ENCODE measurements at regions not wholly inside any gene's neighbourhood (a gene's known extent, or its start where the extent isn't known, plus 50 kb on each side); places are given as distances from the start of the nearest gene placed in this dataset.

DNA sequence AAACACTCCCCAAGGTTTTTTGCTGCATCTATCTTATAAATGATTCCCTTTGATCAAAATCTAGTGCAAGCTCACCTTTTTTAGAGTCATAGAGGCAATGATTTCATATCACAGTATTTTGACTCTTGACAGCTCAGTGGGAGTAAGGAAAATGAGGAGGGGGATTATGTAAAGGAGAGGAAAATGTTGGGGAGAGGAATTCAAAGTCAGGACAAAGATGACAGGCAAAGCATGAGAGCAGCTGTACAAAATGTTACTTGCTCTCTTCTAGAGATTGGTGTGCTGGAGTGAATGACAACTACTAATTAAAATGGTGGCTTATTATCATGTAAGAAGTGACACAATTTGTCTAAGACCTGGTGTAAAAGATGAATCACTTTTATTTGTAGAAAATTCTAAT, 644.6 kb upstream of the CHORDC1 start:
- no peak for DNase-seq (ENCODE audit: low read depth in 1 of 2, low spot score in 1 of 2)
- Histone ChIP-seq H3K27me3 (ENCODE audit: insufficient read depth, poor library complexity, severe bottlenecking) (no peaks in the 10 kb centered on the region), H3K4me3 (replicated peaks; ENCODE audit: insufficient read depth, low read length) (no peak overlapping the region), H3K27ac (replicated peaks) (no peak overlapping the region)
- TF ChIP-seq GABPA (IDR thresholded peaks at IDR 0.05; ENCODE audit: low read depth) (no peak), POLR2AphosphoS5 (IDR thresholded peaks at IDR 0.05; ENCODE audit: low read depth) (no peak), SPI1 (IDR thresholded peaks at IDR 0.05; ENCODE audit: borderline replicate concordance, low read depth) (no peak)
- TF ChIP-seq, protein P1, sequence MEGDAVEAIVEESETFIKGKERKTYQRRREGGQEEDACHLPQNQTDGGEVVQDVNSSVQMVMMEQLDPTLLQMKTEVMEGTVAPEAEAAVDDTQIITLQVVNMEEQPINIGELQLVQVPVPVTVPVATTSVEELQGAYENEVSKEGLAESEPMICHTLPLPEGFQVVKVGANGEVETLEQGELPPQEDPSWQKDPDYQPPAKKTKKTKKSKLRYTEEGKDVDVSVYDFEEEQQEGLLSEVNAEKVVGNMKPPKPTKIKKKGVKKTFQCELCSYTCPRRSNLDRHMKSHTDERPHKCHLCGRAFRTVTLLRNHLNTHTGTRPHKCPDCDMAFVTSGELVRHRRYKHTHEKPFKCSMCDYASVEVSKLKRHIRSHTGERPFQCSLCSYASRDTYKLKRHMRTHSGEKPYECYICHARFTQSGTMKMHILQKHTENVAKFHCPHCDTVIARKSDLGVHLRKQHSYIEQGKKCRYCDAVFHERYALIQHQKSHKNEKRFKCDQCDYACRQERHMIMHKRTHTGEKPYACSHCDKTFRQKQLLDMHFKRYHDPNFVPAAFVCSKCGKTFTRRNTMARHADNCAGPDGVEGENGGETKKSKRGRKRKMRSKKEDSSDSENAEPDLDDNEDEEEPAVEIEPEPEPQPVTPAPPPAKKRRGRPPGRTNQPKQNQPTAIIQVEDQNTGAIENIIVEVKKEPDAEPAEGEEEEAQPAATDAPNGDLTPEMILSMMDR (IDR thresholded peaks at IDR 0.05; ENCODE audit: insufficient read depth, low read length) = no peak
- TF ChIP-seq, protein P2, sequence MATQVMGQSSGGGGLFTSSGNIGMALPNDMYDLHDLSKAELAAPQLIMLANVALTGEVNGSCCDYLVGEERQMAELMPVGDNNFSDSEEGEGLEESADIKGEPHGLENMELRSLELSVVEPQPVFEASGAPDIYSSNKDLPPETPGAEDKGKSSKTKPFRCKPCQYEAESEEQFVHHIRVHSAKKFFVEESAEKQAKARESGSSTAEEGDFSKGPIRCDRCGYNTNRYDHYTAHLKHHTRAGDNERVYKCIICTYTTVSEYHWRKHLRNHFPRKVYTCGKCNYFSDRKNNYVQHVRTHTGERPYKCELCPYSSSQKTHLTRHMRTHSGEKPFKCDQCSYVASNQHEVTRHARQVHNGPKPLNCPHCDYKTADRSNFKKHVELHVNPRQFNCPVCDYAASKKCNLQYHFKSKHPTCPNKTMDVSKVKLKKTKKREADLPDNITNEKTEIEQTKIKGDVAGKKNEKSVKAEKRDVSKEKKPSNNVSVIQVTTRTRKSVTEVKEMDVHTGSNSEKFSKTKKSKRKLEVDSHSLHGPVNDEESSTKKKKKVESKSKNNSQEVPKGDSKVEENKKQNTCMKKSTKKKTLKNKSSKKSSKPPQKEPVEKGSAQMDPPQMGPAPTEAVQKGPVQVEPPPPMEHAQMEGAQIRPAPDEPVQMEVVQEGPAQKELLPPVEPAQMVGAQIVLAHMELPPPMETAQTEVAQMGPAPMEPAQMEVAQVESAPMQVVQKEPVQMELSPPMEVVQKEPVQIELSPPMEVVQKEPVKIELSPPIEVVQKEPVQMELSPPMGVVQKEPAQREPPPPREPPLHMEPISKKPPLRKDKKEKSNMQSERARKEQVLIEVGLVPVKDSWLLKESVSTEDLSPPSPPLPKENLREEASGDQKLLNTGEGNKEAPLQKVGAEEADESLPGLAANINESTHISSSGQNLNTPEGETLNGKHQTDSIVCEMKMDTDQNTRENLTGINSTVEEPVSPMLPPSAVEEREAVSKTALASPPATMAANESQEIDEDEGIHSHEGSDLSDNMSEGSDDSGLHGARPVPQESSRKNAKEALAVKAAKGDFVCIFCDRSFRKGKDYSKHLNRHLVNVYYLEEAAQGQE (IDR thresholded peaks at IDR 0.05; ENCODE audit: insufficient replicate concordance, low read depth) = no peak

DNA sequence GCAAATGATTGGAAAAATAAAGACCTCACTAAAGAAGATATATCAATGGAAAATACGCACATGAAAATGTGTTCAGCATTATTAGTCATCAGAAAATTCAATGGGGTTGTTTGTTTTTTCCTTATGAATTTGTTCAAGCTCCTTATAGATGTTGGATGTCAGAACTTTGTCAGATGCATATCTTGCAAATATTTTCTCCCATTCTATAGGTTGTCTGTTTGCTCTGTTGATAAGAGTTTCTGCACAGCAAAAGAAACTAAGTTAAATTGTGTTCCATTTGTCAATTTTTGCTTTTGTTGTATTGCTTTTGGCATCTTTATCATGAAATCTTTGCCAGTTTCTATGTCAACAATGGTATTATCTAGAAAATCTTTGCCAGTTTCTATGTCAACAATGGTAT, 633.9 kb upstream of the CHORDC1 start:
- no peak for TF ChIP-seq GABPA (IDR thresholded peaks at IDR 0.05; ENCODE audit: low read depth)

DNA sequence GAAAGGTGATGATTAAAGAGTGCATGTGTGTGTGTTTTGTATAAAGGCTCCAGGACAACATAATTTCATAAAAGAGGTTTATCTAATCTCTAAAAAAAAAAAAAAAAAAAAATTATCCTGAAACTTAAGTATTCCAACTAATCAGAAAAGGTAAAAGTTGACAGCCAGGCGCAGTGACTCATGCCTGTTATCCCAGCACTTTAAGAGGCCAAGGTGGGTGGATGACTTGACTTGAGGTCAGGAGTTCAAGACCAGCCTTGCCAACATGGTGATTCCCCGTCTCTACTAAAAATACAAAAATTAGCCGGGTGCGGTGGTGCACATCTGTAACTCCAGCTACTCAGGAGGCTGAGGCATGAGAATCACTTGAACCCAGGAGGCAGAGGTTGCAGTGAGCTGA, 632.7 kb upstream of the CHORDC1 start:
- H3K27me3 ChIP-seq (ENCODE audit: insufficient read depth, poor library complexity, severe bottlenecking) = no peaks in the 10 kb centered on the region
- no peak for DNase-seq (ENCODE audit: low read depth in 1 of 2, low spot score in 1 of 2)
- TF ChIP-seq, protein P1 (IDR thresholded peaks at IDR 0.05; ENCODE audit: insufficient read depth, low read length) = no peak
- TF ChIP-seq SPI1 (IDR thresholded peaks at IDR 0.05; ENCODE audit: borderline replicate concordance, low read depth) = no peak
- TF ChIP-seq GABPA (IDR thresholded peaks at IDR 0.05; ENCODE audit: low read depth) = no peak
- TF ChIP-seq POLR2AphosphoS5 (IDR thresholded peaks at IDR 0.05; ENCODE audit: low read depth) = no peak
- TF ChIP-seq, protein P2 (IDR thresholded peaks at IDR 0.05; ENCODE audit: insufficient replicate concordance, low read depth) = no peak

More for the DNA sequence above, 633.9 kb upstream of the CHORDC1 start:
- no peaks in the 10 kb centered on the region for H3K27me3 ChIP-seq (ENCODE audit: insufficient read depth, poor library complexity, severe bottlenecking)
- DNase-seq (ENCODE audit: low read depth in 1 of 2, low spot score in 1 of 2) = no peak
- no peak overlapping the region for H3K4me3 ChIP-seq (replicated peaks; ENCODE audit: insufficient read depth, low read length)
- no peak overlapping the region for H3K27ac ChIP-seq (replicated peaks)

DNA sequence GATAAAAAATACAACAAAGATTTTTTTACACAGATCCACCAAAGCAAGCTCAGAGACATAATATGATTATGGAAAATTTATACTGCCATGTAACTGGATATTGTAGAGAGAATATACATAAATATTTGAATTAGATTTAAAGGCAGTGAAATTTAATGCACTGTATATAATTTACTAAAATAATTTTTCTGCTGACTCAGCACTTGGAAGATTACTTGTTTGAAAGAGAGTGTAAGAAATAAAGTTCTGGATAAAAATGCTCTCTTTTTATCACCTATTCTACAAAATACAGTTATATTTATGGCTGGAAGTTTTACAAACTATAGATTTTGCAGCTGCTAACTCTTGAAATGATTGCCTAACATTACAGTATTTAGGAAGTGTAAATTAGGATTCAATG, 628.3 kb upstream of the CHORDC1 start:
- no peak for DNase-seq (ENCODE audit: low read depth in 1 of 2, low spot score in 1 of 2)
- TF ChIP-seq SPI1 (IDR thresholded peaks at IDR 0.05; ENCODE audit: borderline replicate concordance, low read depth) (no peak), POLR2AphosphoS5 (IDR thresholded peaks at IDR 0.05; ENCODE audit: low read depth) (no peak), GABPA (IDR thresholded peaks at IDR 0.05; ENCODE audit: low read depth) (no peak)
- TF ChIP-seq, protein P1 (IDR thresholded peaks at IDR 0.05; ENCODE audit: insufficient read depth, low read length) = no peak
- TF ChIP-seq, protein P2 (IDR thresholded peaks at IDR 0.05; ENCODE audit: insufficient replicate concordance, low read depth) = no peak
- Histone ChIP-seq H3K4me3 (replicated peaks; ENCODE audit: insufficient read depth, low read length) (no peak overlapping the region), H3K27ac (replicated peaks) (no peak overlapping the region), H3K27me3 (ENCODE audit: insufficient read depth, poor library complexity, severe bottlenecking) (no peaks in the 10 kb centered on the region)

More for the DNA sequence above, 632.7 kb upstream of the CHORDC1 start:
- Histone ChIP-seq H3K4me3 (replicated peaks; ENCODE audit: insufficient read depth, low read length) (no peak overlapping the region), H3K27ac (replicated peaks) (no peak overlapping the region)
